ENCODE measurements at regions not wholly inside any gene's neighbourhood (a gene's known extent, or its start where the extent isn't known, plus 50 kb on each side); places are given as distances from the start of the nearest gene placed in this dataset.

DNA sequence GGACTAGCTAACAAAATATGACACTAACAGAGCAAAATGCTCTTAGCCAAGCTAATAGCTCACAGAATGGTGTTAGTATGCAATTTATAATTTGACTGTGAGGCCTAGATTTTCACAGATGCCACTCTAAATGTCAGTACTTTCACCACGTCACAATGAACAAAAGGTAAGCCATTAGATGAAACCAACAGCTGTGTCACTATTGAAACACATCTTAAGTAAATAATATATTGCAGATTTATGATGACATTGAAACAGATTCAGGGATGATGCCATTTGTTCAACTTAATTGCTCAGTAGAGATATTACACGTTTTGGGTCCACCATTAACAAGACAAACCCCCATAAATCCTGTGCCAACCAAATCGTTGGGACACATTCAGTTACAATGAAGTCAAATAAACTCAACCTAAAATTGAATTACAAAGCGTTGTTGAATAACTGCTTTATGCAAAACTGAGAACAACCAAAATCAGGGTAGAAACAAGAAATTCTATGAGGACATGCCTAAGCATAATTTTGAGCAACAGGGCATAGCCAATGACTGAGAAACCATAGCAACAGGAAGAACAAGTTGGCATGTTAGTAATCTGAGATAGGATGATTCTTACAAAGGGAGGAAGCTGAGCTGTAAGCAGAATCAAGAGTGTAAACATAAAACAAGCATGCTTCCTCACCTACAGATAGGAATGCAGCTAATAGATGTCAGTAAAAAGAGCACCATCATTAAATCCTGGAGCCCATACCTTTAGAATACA, 85.6 kb upstream of the KHDRBS2 start (continued):
- no peak for TF ChIP-seq ETS1 (IDR thresholded peaks at IDR 0.05)
- no peak for TF ChIP-seq REST (IDR thresholded peaks at IDR 0.05; ENCODE audit: unreplicated experiment)
- TF ChIP-seq ZNF114 (CRISPR knock-in tag; IDR thresholded peaks at IDR 0.05), result no peak

DNA sequence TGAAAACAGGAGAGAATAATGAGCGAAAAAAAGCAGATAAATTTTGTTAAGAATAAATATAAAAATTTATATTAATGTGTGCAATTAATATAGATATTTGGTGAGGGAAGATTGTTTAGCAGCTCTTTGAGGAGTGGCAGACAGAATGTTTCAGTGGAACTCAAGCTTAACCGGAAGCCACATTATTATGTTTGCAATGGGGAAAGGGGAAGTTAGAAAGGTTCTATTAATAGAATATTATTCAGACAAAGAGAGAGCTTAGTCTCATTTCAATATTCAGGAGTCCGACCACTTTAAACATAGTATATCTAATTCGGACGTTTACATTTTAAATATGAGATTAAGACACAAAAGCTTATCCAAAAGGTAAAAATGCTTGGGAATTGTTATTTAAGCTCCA, 81.6 kb upstream of the KHDRBS2 start:
- H3K36me3 ChIP-seq (ENCODE audit: insufficient read depth), result no peaks in the 10 kb centered on the region
- no peaks in the 10 kb centered on the region for H3K9me2 ChIP-seq (ENCODE audit: insufficient read depth)
- Mint-ChIP-seq H3K4me1 (peaks cover 3% of the 10 kb centered on the region), H3K36me3 (ENCODE audit: low read depth) (no peaks in the 10 kb centered on the region), H3K9me3 (peaks cover 3% of the 10 kb centered on the region; the same call in 1 of the 3 replicates), H3K27me3 (ENCODE audit: insufficient read depth, low read depth, poor library complexity) (no peaks in the 10 kb centered on the region), H3K27ac (no peak overlapping the region), H3K4me3 (no peak overlapping the region)
- DNase-seq (ENCODE audit: low spot score) (no peak), ATAC-seq (no peak)
- no peak overlapping the region for H3K4me3 ChIP-seq
- no peak overlapping the region for H2AFZ ChIP-seq
- no peaks in the 10 kb centered on the region for H4K20me1 ChIP-seq (replicated peaks; ENCODE audit: insufficient read depth)
- no peaks in the 10 kb centered on the region for H3K79me2 ChIP-seq (replicated peaks; ENCODE audit: insufficient read depth)
- no peaks in the 10 kb centered on the region for H3K27me3 ChIP-seq (ENCODE audit: insufficient read depth)
- no peak overlapping the region for H3K27ac ChIP-seq (ENCODE audit: low read depth)
- no peak overlapping the region for H3K4me2 ChIP-seq
- H3K4me1 ChIP-seq (ENCODE audit: insufficient read depth), result no peaks in the 10 kb centered on the region
- H3F3A ChIP-seq (replicated peaks; ENCODE audit: low read depth), result no peaks in the 10 kb centered on the region
- TF ChIP-seq, protein P1, sequence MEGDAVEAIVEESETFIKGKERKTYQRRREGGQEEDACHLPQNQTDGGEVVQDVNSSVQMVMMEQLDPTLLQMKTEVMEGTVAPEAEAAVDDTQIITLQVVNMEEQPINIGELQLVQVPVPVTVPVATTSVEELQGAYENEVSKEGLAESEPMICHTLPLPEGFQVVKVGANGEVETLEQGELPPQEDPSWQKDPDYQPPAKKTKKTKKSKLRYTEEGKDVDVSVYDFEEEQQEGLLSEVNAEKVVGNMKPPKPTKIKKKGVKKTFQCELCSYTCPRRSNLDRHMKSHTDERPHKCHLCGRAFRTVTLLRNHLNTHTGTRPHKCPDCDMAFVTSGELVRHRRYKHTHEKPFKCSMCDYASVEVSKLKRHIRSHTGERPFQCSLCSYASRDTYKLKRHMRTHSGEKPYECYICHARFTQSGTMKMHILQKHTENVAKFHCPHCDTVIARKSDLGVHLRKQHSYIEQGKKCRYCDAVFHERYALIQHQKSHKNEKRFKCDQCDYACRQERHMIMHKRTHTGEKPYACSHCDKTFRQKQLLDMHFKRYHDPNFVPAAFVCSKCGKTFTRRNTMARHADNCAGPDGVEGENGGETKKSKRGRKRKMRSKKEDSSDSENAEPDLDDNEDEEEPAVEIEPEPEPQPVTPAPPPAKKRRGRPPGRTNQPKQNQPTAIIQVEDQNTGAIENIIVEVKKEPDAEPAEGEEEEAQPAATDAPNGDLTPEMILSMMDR (conservative IDR thresholded peaks at IDR 0.05; ENCODE audit: low read depth in 2 of 2), result no peak
- TF ChIP-seq CREB1 (CRISPR knock-in tag; IDR thresholded peaks at IDR 0.05; ENCODE audit: low read depth) (no peak), ZNF331 (CRISPR knock-in tag; IDR thresholded peaks at IDR 0.05; ENCODE audit: low read depth) (no peak), EZH2 (IDR thresholded peaks at IDR 0.05; ENCODE audit: low read depth, unreplicated experiment) (no peak), JUNB (IDR thresholded peaks at IDR 0.05; ENCODE audit: unreplicated experiment) (no peak), EZH2phosphoT487 (IDR thresholded peaks at IDR 0.05; ENCODE audit: unreplicated experiment) (no peak), ETS1 (IDR thresholded peaks at IDR 0.05) (no peak), NANOG (IDR thresholded peaks at IDR 0.05; ENCODE audit: borderline replicate concordance) (no peak), REST (IDR thresholded peaks at IDR 0.05; ENCODE audit: unreplicated experiment) (no peak), POLR2AphosphoS5 (IDR thresholded peaks at IDR 0.05; ENCODE audit: low read depth) (no peak), ZNF114 (CRISPR knock-in tag; IDR thresholded peaks at IDR 0.05) (no peak), STAT1 (IDR thresholded peaks at IDR 0.05; ENCODE audit: unreplicated experiment) (no peak)

Data from GM23338 (cell line).